Neuron (in vitro differentiated cells): ENCODE measurements at regions not wholly inside any gene's neighbourhood (a gene's known extent, or its start where the extent isn't known, plus 50 kb on each side); places are given as distances from the start of the nearest gene placed in this dataset.
A peak's percentile ranks its signal among the peaks of the same experiment; 100 is the strongest.

ENCODE experiments used
- H2AFZ ChIP-seq: one replicate; pipeline ENCODE4 v1.6.1; 2013; ENCODE audit warnings: low read depth, mild to moderate bottlenecking, inconsistent platforms, low read length, moderate library complexity
- H3K27me3 ChIP-seq: one replicate; pipeline ENCODE4 v1.6.1; 2013; ENCODE audit warnings: low read length; ENCODE audit not compliant: insufficient read depth
- H3K36me3 ChIP-seq: one replicate; pipeline ENCODE4 v1.6.1; 2013; ENCODE audit warnings: low read length; ENCODE audit not compliant: insufficient read depth
- H3K4me1 ChIP-seq: one replicate; pipeline ENCODE4 v1.6.1; 2013; ENCODE audit warnings: low read length; ENCODE audit not compliant: insufficient read depth
- H3K4me3 ChIP-seq: 2 replicates; pipeline ENCODE4 v1.5.1; 2013; ENCODE audit warnings: mild to moderate bottlenecking, low read length, moderate library complexity
- H3K9me3 ChIP-seq: one replicate; pipeline ENCODE4 v1.6.1; 2013; ENCODE audit warnings: low read length

DNA sequence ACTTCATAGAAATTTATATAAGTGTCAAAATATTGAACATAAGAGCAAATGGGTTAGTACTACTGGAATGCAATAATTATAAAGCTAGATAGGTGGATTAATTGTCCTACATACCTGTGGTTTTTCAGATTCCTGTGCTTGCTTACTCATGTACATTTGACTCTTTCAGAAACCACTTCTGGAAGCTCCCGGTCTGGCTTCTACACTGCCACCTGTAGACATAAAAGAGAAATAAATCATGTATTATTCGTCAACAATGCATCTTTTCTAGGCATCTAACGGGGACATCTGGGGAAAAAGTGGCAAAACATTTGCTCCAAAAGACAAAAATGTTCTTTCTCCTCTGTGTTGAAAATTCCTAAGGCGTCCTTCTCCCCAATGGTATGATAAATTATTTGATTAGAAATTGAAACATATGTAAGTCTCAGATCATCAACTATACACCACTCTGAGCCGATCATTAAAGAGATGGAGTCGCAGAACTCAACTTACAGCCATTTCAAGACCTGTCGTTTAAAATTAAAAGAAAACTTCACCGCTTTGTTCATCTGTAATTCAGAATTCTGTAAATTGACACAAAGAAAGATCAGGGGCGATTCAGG, 648.7 kb upstream of the DIPK2B start:
- H3K4me3 ChIP-seq = peak overlapping the region; percentile 82
- peaks cover 37% of the 10 kb centered on the region for H3K36me3 ChIP-seq
- H3K27me3 ChIP-seq = no peaks in the 10 kb centered on the region
- no peak overlapping the region for H2AFZ ChIP-seq
- H3K4me1 ChIP-seq = peaks cover 18% of the 10 kb centered on the region
- H3K9me3 ChIP-seq = peaks cover 3% of the 10 kb centered on the region

DNA sequence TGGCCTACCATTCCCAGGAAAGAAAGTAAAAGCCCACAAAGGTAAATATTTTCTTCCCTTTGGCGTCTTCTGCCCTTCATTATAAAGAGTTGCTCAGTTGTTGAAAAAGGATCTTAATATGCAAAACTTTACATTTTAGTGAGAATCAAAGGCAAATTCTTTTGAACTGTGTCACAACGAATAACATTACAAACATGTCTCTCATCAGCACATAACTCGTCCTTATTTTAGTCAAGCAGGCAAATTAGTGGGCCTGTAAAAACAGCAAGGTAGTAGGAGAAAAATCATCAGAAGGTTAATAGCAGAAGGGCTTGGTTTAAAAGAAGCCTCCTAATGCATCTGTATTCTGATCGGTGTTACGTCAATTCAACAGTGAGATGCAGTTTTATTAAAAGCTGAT, 647.3 kb upstream of the DIPK2B start:
- Histone ChIP-seq H3K36me3 (peaks cover 47% of the 10 kb centered on the region), H3K9me3 (peaks cover 3% of the 10 kb centered on the region), H2AFZ (no peak overlapping the region), H3K4me1 (peaks cover 8% of the 10 kb centered on the region), H3K4me3 (peak overlapping the region; percentile 18), H3K27me3 (no peaks in the 10 kb centered on the region)

DNA sequence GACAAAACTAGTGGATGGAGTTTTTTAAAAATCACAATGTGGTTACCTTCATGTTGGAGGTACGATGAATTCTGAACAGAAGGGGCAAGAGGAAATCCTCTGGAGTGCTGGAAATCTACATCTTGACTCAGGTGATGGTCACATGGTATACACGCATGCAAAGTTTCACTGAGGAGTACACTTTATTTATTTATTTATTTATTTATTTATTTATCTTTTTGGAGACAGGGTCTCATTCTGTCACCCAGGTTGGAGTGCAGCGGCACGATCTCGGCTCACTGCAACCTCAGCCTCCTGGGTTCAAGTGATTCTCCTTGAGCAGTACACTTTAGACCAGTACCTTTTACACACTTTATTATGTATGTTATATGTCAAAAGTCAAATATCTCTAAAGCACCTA, 645.7 kb upstream of the DIPK2B start:
- H3K36me3 ChIP-seq = peaks cover 58% of the 10 kb centered on the region
- H3K27me3 ChIP-seq = no peaks in the 10 kb centered on the region
- no peak overlapping the region for H3K4me3 ChIP-seq
- H2AFZ ChIP-seq = no peak overlapping the region
- peaks cover 3% of the 10 kb centered on the region for H3K9me3 ChIP-seq
- no peaks in the 10 kb centered on the region for H3K4me1 ChIP-seq

DNA sequence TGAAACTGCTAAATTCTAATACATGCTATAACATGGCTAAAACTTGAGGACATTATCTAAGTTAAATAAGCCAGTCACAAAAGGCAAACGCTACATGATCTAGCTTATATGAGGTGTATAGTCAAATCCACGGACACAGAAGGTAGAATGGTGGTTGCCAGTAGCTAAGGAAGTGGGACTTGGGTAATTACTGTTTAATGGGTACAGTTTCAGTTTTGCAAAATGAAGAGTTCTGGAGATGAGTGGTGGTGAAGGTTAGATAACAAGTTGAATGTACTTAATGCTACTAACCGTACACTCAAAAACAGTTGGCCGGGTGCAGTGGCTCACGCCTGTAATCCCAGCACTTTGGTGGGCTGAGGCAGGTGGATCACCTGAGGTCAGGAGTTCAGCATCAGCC, 644.5 kb upstream of the DIPK2B start:
- no peaks in the 10 kb centered on the region for H3K4me1 ChIP-seq
- no peaks in the 10 kb centered on the region for H3K27me3 ChIP-seq
- peaks cover 3% of the 10 kb centered on the region for H3K9me3 ChIP-seq
- no peak overlapping the region for H3K4me3 ChIP-seq
- peaks cover 60% of the 10 kb centered on the region for H3K36me3 ChIP-seq
- H2AFZ ChIP-seq = no peak overlapping the region

DNA sequence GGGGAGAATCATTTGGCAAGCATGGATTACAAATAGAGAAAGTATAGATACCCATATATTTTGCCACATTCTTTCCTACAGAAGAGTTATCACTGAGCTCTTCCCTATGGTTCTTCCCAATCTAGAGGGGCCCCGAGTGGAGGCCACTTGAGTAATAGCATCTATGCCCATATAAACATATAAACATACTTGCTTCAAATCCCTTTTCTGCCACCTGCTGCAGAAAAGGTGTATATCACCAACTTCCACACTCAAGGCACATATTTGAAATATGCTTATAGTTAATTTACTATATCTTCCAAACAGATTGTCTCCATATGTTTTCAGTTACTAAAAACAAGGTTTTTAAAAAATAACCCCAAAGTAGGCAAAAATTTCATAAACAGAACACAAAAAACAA, 642.8 kb upstream of the DIPK2B start:
- Histone ChIP-seq H3K36me3 (peaks cover 59% of the 10 kb centered on the region), H2AFZ (no peak overlapping the region), H3K9me3 (peaks cover 3% of the 10 kb centered on the region), H3K27me3 (no peaks in the 10 kb centered on the region), H3K4me3 (no peak overlapping the region), H3K4me1 (no peaks in the 10 kb centered on the region)

DNA sequence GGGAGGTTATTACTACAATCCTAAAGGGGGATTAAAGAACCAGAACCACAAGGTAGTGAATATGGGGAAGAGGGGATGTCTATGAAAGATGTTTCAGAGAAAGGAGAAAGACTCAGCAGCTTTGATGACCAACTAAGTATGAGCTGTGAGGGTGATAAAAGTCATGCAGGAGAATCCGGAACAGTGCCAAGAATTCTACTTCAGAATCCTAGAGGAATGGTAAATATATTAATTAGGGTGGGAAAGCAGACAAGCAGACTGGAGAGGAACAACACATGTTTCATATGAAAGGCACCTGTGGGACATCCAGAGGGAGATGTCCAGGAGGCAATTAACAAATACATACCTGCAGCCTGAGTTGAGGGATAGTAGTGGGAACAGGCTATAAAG, 642.2 kb upstream of the DIPK2B start:
- Histone ChIP-seq H3K36me3 (peaks cover 60% of the 10 kb centered on the region), H2AFZ (no peak overlapping the region), H3K4me3 (no peak overlapping the region), H3K4me1 (no peaks in the 10 kb centered on the region), H3K9me3 (peaks cover 3% of the 10 kb centered on the region), H3K27me3 (no peaks in the 10 kb centered on the region)

DNA sequence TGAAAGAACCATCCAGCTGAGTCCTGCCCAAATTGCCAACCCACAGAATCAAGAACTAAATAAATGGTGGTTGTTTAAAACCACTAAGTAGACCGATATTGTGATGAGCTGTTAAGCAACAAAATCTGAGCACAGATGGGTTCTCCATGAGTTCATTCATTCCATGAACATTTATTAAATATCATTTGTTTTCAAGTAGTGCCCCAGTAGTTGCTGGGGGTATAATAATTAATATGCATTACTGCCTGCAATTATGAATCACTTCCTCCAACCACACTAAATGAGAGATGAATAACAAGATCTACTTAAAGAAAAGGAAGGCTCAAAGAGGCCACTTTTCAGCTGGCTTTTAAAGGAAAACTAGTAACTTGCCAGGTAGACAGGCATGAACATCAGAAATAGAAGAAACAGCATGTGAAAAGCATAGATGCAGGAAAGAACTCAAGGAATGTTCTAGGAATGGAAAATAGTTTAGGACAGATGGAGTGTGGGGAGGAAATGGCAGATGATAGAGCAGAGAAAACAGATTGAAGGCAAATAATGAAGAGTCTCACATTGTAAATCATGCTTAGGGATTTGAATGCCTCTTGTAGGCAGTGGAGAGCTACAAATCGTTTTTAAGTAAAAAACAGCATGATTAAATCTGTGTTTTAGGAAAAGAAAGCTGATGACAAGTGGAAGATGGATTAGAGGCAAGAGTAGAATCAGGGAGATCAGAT, 641.7 kb upstream of the DIPK2B start:
- peaks cover 3% of the 10 kb centered on the region for H3K9me3 ChIP-seq
- H3K4me3 ChIP-seq = no peak overlapping the region
- H3K27me3 ChIP-seq = no peaks in the 10 kb centered on the region
- no peak overlapping the region for H2AFZ ChIP-seq
- no peaks in the 10 kb centered on the region for H3K4me1 ChIP-seq
- H3K36me3 ChIP-seq = peaks cover 57% of the 10 kb centered on the region

DNA sequence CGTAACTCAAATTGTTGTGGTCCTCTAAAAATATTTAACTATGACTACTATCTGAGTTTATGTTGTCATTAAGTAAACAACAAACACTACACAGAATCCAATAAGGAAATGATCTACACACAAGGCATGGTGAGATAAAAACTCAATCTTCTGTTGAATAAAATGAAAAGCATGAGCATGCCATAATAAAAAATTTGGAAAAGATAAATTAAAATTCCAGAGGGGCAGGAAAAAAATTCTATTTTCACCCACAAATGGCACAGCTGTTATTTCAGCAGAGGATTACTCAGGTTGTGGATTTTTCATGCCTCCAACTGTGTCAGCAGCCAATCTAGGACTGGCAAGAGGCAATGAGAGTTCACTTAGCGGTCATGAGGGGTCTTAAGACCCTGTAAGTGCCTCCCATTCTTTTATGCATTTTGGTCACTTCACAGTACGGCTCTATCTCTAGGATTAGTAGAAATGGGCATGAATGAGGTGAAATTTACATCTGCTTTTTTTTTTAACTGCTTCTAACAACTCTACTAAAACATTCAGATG, 639.8 kb upstream of the DIPK2B start:
- no peak overlapping the region for H3K4me3 ChIP-seq
- peaks cover 3% of the 10 kb centered on the region for H3K9me3 ChIP-seq
- no peak overlapping the region for H2AFZ ChIP-seq
- no peaks in the 10 kb centered on the region for H3K27me3 ChIP-seq
- H3K4me1 ChIP-seq = no peaks in the 10 kb centered on the region
- peaks cover 44% of the 10 kb centered on the region for H3K36me3 ChIP-seq

DNA sequence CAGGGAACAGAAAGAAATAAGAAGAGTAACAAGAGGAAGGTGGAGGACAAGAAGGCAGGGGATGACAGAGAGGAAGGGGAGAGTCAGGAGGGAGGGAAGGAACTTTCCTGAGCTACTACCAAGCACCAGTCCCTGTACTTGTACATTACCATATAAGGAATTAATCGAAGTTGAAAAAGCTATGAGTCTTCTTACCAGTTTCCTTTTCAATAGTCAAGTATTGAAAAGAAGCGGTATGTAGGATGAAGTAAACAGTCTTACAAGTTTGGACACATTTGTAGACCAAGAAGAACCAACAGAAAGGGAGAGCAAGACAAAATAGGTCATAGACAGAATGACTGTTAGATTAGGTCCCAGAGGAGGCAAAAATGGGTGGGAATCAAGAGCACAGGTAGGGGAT, 629.7 kb upstream of the DIPK2B start:
- H3K27me3 ChIP-seq = no peaks in the 10 kb centered on the region
- no peaks in the 10 kb centered on the region for H3K9me3 ChIP-seq
- no peaks in the 10 kb centered on the region for H3K4me1 ChIP-seq
- no peak overlapping the region for H3K4me3 ChIP-seq
- H3K36me3 ChIP-seq = peaks cover 25% of the 10 kb centered on the region
- no peak overlapping the region for H2AFZ ChIP-seq

DNA sequence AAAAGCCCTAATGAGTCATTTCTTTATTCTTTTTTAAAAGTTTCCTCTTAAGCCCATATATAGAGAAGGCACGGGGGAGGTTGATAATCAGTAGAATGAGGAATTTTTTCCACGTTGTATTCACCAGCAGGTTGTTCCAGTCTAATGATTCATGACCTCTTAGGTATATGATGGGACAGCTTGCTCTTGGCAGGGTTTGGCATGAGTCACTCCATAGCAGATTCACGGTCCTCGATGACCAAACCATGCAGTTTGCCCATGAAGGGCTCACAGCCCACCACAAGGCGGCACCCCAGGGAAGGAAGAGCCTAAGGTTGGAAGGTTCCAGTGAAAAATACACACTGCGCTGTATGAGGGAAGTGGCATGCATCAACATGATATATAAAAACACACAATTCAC, 623.8 kb upstream of the DIPK2B start:
- Histone ChIP-seq H3K36me3 (peaks cover 20% of the 10 kb centered on the region), H3K9me3 (no peaks in the 10 kb centered on the region), H2AFZ (no peak overlapping the region), H3K4me1 (no peaks in the 10 kb centered on the region), H3K4me3 (no peak overlapping the region), H3K27me3 (no peaks in the 10 kb centered on the region)

DNA sequence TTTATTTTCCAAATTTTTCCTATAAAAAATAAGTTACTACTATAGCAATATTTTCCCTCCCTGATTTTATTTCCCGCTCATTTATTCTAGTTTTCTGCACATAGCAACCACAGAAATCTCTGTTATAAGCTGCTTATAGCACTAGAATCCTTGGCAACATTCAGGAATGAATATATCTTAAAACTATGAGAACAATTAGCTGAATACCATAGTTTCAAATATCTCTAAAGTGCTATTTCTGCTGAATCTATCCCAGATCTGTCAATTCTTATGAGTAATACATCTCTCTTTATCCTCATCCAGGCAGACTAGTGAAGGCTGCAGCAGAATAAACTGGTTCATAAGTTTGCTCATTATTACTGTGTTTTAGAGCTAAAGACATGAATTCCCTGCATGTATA, 622.9 kb upstream of the DIPK2B start:
- H2AFZ ChIP-seq = no peak overlapping the region
- no peaks in the 10 kb centered on the region for H3K27me3 ChIP-seq
- H3K4me1 ChIP-seq = no peaks in the 10 kb centered on the region
- no peak overlapping the region for H3K4me3 ChIP-seq
- H3K36me3 ChIP-seq = peaks cover 26% of the 10 kb centered on the region
- no peaks in the 10 kb centered on the region for H3K9me3 ChIP-seq

DNA sequence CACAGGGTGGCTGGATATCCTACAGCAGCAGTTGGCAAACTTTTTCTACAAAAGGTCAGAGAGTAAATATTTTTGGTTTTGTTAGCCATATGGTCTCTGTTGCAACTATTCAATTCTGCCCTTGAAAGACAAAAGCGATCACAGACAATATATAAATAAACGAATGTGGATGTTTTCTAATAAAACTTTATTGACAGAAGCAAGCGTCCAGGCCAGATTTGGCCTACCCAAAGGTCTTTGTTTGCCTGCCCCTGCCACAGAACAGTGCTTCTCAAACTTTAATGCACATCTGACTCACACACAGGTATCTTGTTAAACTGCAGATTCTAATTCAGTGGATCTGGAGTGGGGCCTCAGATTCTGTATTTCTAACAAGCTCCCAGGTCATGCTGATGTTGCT, 621.4 kb upstream of the DIPK2B start:
- peaks cover 28% of the 10 kb centered on the region for H3K36me3 ChIP-seq
- no peaks in the 10 kb centered on the region for H3K27me3 ChIP-seq
- no peaks in the 10 kb centered on the region for H3K9me3 ChIP-seq
- H2AFZ ChIP-seq = no peak overlapping the region
- no peaks in the 10 kb centered on the region for H3K4me1 ChIP-seq
- no peak overlapping the region for H3K4me3 ChIP-seq

DNA sequence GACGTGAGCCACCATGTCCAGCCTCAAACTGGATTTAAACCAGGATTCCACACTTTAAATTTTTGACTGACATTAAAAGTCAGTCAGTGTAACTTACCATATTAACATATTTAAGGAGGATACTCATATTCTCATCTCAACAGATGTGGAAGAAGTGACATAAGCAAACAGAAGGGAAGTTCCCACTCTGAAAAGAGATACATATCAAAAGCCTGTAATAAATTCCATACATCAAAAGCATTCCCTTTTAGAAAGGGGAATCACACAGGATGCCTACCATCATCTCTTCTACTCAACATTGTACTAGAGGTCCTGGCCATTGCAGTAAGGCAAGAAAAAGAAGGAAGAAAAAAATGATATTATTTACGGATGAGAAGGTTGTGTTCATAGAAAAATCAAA, 618.2 kb upstream of the DIPK2B start:
- Histone ChIP-seq H3K4me1 (no peaks in the 10 kb centered on the region), H3K36me3 (peaks cover 25% of the 10 kb centered on the region), H2AFZ (no peak overlapping the region), H3K27me3 (no peaks in the 10 kb centered on the region), H3K9me3 (peaks cover 2% of the 10 kb centered on the region), H3K4me3 (no peak overlapping the region)
